ENCODE measurements at regions not wholly inside any gene's neighbourhood (a gene's known extent, or its start where the extent isn't known, plus 50 kb on each side); places are given as distances from the start of the nearest gene placed in this dataset.
A peak's percentile ranks its signal among the peaks of the same experiment; 100 is the strongest.

- TF ChIP-seq, protein P1, sequence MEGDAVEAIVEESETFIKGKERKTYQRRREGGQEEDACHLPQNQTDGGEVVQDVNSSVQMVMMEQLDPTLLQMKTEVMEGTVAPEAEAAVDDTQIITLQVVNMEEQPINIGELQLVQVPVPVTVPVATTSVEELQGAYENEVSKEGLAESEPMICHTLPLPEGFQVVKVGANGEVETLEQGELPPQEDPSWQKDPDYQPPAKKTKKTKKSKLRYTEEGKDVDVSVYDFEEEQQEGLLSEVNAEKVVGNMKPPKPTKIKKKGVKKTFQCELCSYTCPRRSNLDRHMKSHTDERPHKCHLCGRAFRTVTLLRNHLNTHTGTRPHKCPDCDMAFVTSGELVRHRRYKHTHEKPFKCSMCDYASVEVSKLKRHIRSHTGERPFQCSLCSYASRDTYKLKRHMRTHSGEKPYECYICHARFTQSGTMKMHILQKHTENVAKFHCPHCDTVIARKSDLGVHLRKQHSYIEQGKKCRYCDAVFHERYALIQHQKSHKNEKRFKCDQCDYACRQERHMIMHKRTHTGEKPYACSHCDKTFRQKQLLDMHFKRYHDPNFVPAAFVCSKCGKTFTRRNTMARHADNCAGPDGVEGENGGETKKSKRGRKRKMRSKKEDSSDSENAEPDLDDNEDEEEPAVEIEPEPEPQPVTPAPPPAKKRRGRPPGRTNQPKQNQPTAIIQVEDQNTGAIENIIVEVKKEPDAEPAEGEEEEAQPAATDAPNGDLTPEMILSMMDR (IDR thresholded peaks at IDR 0.05) = no peak
- intact Hi-C loops (cut with DNase I, micrococcal nuclease) = no loop called here
Measured at GRCh38 chr5:40394698-40395097, 285.0 kb upstream of the PTGER4 start.

GRCh38 chr5:40391642-40392041, 288.1 kb upstream of the PTGER4 start:
- Histone ChIP-seq H3K4me1 (ENCODE audit: low read depth) (peaks cover 3% of the 10 kb centered on the region), H3K4me3 (no peak overlapping the region), H3K36me3 (ENCODE audit: low read depth) (no peaks in the 10 kb centered on the region), H3K9me3 (no peaks in the 10 kb centered on the region)
- ATAC-seq = peak; percentile 72
- no peak for DNase-seq
- TF ChIP-seq, protein P1 (IDR thresholded peaks at IDR 0.05) = no peak
- intact Hi-C loops (cut with DNase I, micrococcal nuclease) = no loop called here

More at GRCh38 chr5:40394698-40395097, 285.0 kb upstream of the PTGER4 start:
- H3K4me3 ChIP-seq = no peak overlapping the region
- no peak for ATAC-seq
- DNase-seq = no peak
- H3K9me3 ChIP-seq = no peaks in the 10 kb centered on the region
- no peaks in the 10 kb centered on the region for H3K36me3 ChIP-seq (ENCODE audit: low read depth)
- H3K4me1 ChIP-seq (ENCODE audit: low read depth) = peaks cover 3% of the 10 kb centered on the region

- DNase-seq = no peak
- Histone ChIP-seq H3K4me1 (ENCODE audit: low read depth) (peaks cover 3% of the 10 kb centered on the region), H3K9me3 (no peaks in the 10 kb centered on the region), H3K36me3 (ENCODE audit: low read depth) (no peaks in the 10 kb centered on the region), H3K4me3 (no peak overlapping the region)
- intact Hi-C loops (cut with DNase I, micrococcal nuclease) = no loop called here
- TF ChIP-seq, protein P1 (IDR thresholded peaks at IDR 0.05) = no peak
- peak; percentile 14 for ATAC-seq
Measured at GRCh38 chr5:40390281-40391149, 289.2 kb upstream of the PTGER4 start.

DNA sequence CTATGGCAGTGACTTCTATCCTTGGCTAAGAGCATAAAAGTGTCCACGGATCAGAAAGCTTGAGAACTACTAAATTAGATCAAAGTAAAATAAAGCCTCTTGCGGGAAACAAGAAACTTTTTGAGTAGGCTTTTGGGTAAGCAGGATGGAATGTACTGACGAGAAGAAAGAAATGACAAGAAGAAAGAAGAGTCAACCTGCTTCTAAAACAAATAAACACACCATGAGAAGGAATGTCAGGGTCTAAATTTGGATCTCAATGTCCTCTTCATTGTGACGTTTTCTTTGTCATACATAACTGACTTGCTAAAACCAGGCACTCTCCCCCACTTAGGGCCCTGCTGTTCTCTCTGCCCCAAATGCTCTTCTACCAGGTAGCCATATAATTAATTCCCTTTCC, 290.1 kb upstream of the PTGER4 start:
- ATAC-seq = no peak
- TF ChIP-seq, protein P1 (IDR thresholded peaks at IDR 0.05) = no peak
- no peaks in the 10 kb centered on the region for H3K36me3 ChIP-seq (ENCODE audit: low read depth)
- intact Hi-C loops (cut with DNase I, micrococcal nuclease) = no loop called here
- no peak for DNase-seq
- H3K4me1 ChIP-seq (ENCODE audit: low read depth) = peaks cover 3% of the 10 kb centered on the region
- H3K9me3 ChIP-seq = no peaks in the 10 kb centered on the region
- H3K4me3 ChIP-seq = no peak overlapping the region

GRCh38 chr5:40386289-40386688, 293.4 kb upstream of the PTGER4 start:
- TF ChIP-seq, protein P1 (IDR thresholded peaks at IDR 0.05) = no peak
- H3K4me3 ChIP-seq = no peak overlapping the region
- H3K36me3 ChIP-seq (ENCODE audit: low read depth) = no peaks in the 10 kb centered on the region
- H3K4me1 ChIP-seq (ENCODE audit: low read depth) = peaks cover 6% of the 10 kb centered on the region
- no peaks in the 10 kb centered on the region for H3K9me3 ChIP-seq
- DNase-seq (no peak), ATAC-seq (peak; percentile 2)
- intact Hi-C loops (cut with DNase I, micrococcal nuclease) = no loop called here
